DOHH2 (cell line): ENCODE measurements at regions not wholly inside any gene's neighbourhood (a gene's known extent, or its start where the extent isn't known, plus 50 kb on each side); places are given as distances from the start of the nearest gene placed in this dataset.

ENCODE experiments used
- EZH2phosphoT487 ChIP-seq: fragments of 200-600 bp; sonication (generic); IDR thresholded peaks from 2 replicates; pipeline ENCODE4 v1.6.1; 2017; ENCODE audit warnings: borderline replicate concordance, mild to moderate bottlenecking, antibody characterized with exemption, low read length, moderate library complexity, mixed read lengths
- TF ChIP-seq, protein P1 (sequence below): fragments of 200-600 bp; sonication (generic); IDR thresholded peaks from one replicate; pipeline ENCODE4 v1.5.1; 2014; ENCODE audit warnings: antibody characterized with exemption, mild to moderate bottlenecking, low read depth, low read length; ENCODE audit not compliant: poor library complexity, severe bottlenecking

DNA sequence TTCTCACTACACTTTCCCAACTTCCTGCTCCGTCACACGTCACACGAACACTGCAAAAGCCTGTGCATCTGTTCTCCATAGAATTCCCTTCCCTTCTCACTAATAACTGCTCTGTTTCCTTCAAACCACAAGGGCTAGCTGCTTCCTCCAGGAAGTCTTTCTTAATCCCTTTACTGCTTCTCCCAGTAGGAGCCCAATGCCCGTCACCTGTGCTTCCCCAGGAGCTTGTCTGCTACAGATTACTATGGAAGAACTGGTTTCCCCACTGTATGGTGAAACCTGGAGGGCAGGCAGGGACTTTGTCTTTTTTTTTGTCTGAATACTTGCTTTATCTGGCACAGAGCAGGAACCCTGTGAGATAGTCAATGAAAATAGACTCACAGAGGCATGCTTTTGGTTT, 444.7 kb upstream of the MAP3K7 start:
- TF ChIP-seq, protein P1, sequence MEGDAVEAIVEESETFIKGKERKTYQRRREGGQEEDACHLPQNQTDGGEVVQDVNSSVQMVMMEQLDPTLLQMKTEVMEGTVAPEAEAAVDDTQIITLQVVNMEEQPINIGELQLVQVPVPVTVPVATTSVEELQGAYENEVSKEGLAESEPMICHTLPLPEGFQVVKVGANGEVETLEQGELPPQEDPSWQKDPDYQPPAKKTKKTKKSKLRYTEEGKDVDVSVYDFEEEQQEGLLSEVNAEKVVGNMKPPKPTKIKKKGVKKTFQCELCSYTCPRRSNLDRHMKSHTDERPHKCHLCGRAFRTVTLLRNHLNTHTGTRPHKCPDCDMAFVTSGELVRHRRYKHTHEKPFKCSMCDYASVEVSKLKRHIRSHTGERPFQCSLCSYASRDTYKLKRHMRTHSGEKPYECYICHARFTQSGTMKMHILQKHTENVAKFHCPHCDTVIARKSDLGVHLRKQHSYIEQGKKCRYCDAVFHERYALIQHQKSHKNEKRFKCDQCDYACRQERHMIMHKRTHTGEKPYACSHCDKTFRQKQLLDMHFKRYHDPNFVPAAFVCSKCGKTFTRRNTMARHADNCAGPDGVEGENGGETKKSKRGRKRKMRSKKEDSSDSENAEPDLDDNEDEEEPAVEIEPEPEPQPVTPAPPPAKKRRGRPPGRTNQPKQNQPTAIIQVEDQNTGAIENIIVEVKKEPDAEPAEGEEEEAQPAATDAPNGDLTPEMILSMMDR: no peak
- no peak for TF ChIP-seq EZH2phosphoT487
